Mesodermal cell (in vitro differentiated cells): ENCODE measurements at regions not wholly inside any gene's neighbourhood (a gene's known extent, or its start where the extent isn't known, plus 50 kb on each side); places are given as distances from the start of the nearest gene placed in this dataset.
"Not testable (repeated sequence)": the region's sequence is repeated elsewhere in the genome, so short reads cannot be mapped to it uniquely, and the experiment has no call there.

ENCODE experiments used
- H3K27ac ChIP-seq: 2 replicates; pipeline ENCODE4 v1.7.0; 2013; ENCODE audit warnings: mild to moderate bottlenecking, low read depth, low read length, moderate library complexity; ENCODE audit not compliant: severe bottlenecking
- H3K36me3 ChIP-seq: 2 replicates; pipeline ENCODE4 v1.7.1; 2013; ENCODE audit warnings: mild to moderate bottlenecking, low read length, moderate library complexity; ENCODE audit not compliant: control insufficient read depth, insufficient read depth
- H3K4me1 ChIP-seq: one replicate; pipeline ENCODE4 v1.7.1; 2013; ENCODE audit warnings: mild to moderate bottlenecking, low read length; ENCODE audit not compliant: insufficient read depth, control insufficient read depth, poor library complexity, severe bottlenecking
- H3K4me3 ChIP-seq: 2 replicates; pipeline ENCODE4 v1.7.0; 2013; ENCODE audit warnings: low read length, control low read depth, mild to moderate bottlenecking; ENCODE audit not compliant: insufficient read depth, poor library complexity, severe bottlenecking; ENCODE audit errors: extremely low read depth
- H3K9me3 ChIP-seq: 2 replicates; pipeline ENCODE4 v1.7.1; 2013; ENCODE audit warnings: mild to moderate bottlenecking, low read length, moderate library complexity; ENCODE audit not compliant: control insufficient read depth
- WGBS, 2 experiments: methylation state at CpG; one replicate each; pipeline ENCODE4 v1.1.5; 2013; ENCODE audit warnings: missing lambda C conversion rate in 2 of 2; ENCODE audit not compliant: insufficient coverage in 2 of 2; 5-methylcytosine and 5-hydroxymethylcytosine counted together

- not testable (repeated sequence) for H3K4me1 ChIP-seq, H3K9me3 ChIP-seq
- no CpG with 5 or more reads among the region's 2 CpGs for WGBS, 2 experiments
Measured at GRCh38 chr2:87319705-87320104, 298.1 kb upstream of the PLGLB1 start.

DNA sequence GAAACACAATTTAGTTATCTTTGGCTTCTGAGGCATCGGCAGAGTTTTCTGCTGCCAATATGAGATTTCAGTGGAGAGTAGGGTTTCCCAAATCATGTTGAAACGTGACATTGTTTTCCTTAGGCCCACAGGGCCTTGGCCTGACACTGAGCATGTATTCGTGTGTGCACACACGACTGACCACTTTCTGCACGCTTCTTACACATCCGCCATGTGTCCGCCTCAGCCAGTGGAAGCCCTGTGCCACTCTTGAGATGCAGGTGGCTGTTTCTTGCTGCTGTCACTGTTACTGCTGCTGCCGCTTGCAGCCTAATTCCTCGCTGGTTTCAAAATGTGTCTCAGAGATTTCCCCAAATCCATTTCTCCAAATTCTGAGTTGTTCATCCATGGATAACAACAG lies 299.6 kb upstream of the PLGLB1 start:
- not testable (repeated sequence) for H3K4me3 ChIP-seq, H3K9me3 ChIP-seq, H3K36me3 ChIP-seq, H3K4me1 ChIP-seq, H3K27ac ChIP-seq
- WGBS, 2 experiments = 88 to 100% methylated on average over 2 to 3 of the region's 9 CpGs

More at GRCh38 chr2:87319705-87320104, 298.1 kb upstream of the PLGLB1 start:
- not testable (repeated sequence) for H3K4me3 ChIP-seq, H3K27ac ChIP-seq, H3K36me3 ChIP-seq

- not testable (repeated sequence) for H3K36me3 ChIP-seq, H3K9me3 ChIP-seq, H3K4me3 ChIP-seq, H3K4me1 ChIP-seq, H3K27ac ChIP-seq
- WGBS, 2 experiments = 100% methylated on average over 1 of the region's 6 CpGs; no CpG with 5 or more reads in 1 of the 2 experiments
Measured at GRCh38 chr2:87324335-87325041, 302.8 kb upstream of the PLGLB1 start.

GRCh38 chr2:87325042-87325910 lies 303.6 kb upstream of the PLGLB1 start:
- H3K36me3 ChIP-seq, H3K9me3 ChIP-seq, H3K4me3 ChIP-seq, H3K4me1 ChIP-seq, H3K27ac ChIP-seq: not testable (repeated sequence)
- no CpG with 5 or more reads among the region's 12 CpGs for WGBS, 2 experiments

- H3K27ac ChIP-seq, H3K4me3 ChIP-seq, H3K36me3 ChIP-seq, H3K4me1 ChIP-seq, H3K9me3 ChIP-seq: not testable (repeated sequence)
- no CpG with 5 or more reads among the region's 2 CpGs for WGBS, 2 experiments
Measured at GRCh38 chr2:87325911-87326294, 304.3 kb upstream of the PLGLB1 start.

DNA sequence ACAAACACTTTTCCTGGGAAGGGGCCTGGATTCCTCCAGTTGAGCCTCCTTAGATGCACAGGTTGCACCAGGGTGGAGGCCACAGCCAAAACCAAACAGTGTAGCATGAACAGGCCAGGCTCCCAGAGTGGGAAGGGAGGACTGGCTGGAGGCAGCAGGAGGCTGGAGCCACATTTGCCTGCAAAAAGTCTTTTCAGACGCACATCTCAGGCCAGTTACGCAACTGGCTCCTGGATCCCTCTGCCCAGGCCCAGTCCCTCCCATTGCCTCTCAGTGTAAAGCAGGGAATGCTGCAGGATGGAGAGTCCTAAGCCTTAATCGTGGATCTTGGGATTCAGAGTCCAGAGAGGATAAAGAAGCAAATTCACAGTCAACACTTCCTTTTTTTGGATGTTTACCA lies 305.1 kb upstream of the PLGLB1 start:
- not testable (repeated sequence) for H3K4me3 ChIP-seq, H3K4me1 ChIP-seq, H3K36me3 ChIP-seq, H3K9me3 ChIP-seq, H3K27ac ChIP-seq
- WGBS, 2 experiments = no CpG with 5 or more reads among the region's 3 CpGs

DNA sequence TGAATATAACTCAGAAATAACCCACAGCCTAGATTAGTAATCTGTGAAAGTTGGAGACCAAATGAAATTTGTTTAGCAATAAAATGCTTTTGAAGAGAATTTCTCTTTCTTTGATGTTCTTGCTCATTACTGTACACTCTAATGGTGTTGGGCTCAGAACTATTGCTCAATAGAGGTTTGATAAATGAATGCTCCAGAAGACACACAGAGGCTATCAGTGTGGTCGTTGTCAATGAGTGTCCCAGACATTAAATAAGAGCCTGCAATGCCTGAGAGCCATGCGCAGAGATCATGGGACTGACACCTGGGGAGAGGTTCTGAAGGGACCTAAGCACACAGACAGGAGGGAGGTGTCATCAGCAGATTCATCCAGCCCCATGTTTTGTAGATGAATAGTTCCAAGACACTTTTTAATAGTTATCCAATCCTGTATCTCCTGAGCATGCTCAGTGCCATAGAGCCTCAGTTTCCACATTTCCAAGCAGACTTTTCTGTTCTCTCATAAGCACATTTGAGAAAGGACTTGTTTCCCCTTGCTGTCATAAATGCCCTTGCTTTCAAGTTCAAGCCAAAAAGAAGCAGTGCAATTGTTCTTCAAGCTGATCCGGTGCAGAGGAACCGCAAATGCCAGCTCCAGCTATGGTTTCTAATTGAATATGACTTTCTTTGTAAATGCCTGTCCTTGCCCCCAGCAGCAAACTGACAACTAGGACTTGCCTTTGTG lies 306.2 kb upstream of the PLGLB1 start:
- not testable (repeated sequence) for H3K27ac ChIP-seq, H3K9me3 ChIP-seq, H3K4me1 ChIP-seq, H3K4me3 ChIP-seq, H3K36me3 ChIP-seq
- WGBS, 2 experiments = no CpG with 5 or more reads among the region's 4 CpGs

- not testable (repeated sequence) for H3K4me3 ChIP-seq, H3K27ac ChIP-seq, H3K4me1 ChIP-seq, H3K36me3 ChIP-seq, H3K9me3 ChIP-seq
- WGBS, 2 experiments = 90% methylated on average over 3 of the region's 7 CpGs; no CpG with 5 or more reads in 1 of the 2 experiments
Measured at GRCh38 chr2:87329529-87329928, 307.9 kb upstream of the PLGLB1 start.

- H3K36me3 ChIP-seq, H3K9me3 ChIP-seq, H3K4me3 ChIP-seq, H3K27ac ChIP-seq, H3K4me1 ChIP-seq: not testable (repeated sequence)
- WGBS, 2 experiments = no CpG with 5 or more reads among the region's 4 CpGs
Measured at GRCh38 chr2:87330486-87330885, 308.8 kb upstream of the PLGLB1 start.

- not testable (repeated sequence) for H3K9me3 ChIP-seq, H3K4me1 ChIP-seq, H3K27ac ChIP-seq, H3K4me3 ChIP-seq, H3K36me3 ChIP-seq
- no CpG with 5 or more reads among the region's 6 CpGs for WGBS, 2 experiments
Measured at GRCh38 chr2:87331940-87332583, 310.4 kb upstream of the PLGLB1 start.
